AG04450 (cell line): ENCODE measurements at regions not wholly inside any gene's neighbourhood (a gene's known extent, or its start where the extent isn't known, plus 50 kb on each side); places are given as distances from the start of the nearest gene placed in this dataset.

Experiments
- CTCF ChIA-PET: fragments of 300-600, 350-600 bp; formaldehyde crosslinking; extraction: SDS; loops from one replicate; lab custom pipeline; 2022; ENCODE audit warnings: antibody characterized with exemption, inconsistent platforms; lab: Charles Lee
- POLR2A ChIA-PET: fragments of 350-600 bp; formaldehyde crosslinking; extraction: SDS; loops from one replicate; lab custom pipeline; 2021; ENCODE audit warnings: antibody characterized with exemption, inconsistent platforms; lab: Yijun Ruan, JAX
- DNase-seq: peaks from one replicate; pipeline ENCODE4 v3.0.0-alpha.2; 2011; ENCODE audit warnings: low read depth, low spot score
- H3K27ac ChIP-seq: one replicate; pipeline ENCODE4 v1.5.1; 2012; ENCODE audit warnings: low read depth, low read length, control low read depth
- H3K27me3 ChIP-seq: one replicate; pipeline ENCODE4 v1.6.0; 2012; ENCODE audit warnings: low read length; ENCODE audit not compliant: control insufficient read depth, insufficient read depth
- H3K4me3 ChIP-seq: 2 replicates; pipeline ENCODE4 v1.5.1; 2011; ENCODE audit warnings: mild to moderate bottlenecking, low read depth, low read length, control low read depth
- H3K9me3 ChIP-seq: 2 replicates; pipeline ENCODE4 v1.5.1; 2012; ENCODE audit warnings: low read length; ENCODE audit not compliant: control insufficient read depth, insufficient read depth
- CTCF ChIP-seq: IDR thresholded peaks from 2 replicates; pipeline ENCODE4 v1.5.1; 2011; ENCODE audit warnings: low read depth, low read length, control low read depth, inconsistent platforms

- no peak for TF ChIP-seq CTCF
- Histone ChIP-seq H3K27me3 (no peaks in the 10 kb centered on the region), H3K4me3 (no peak overlapping the region), H3K27ac (no peak overlapping the region), H3K9me3 (peaks cover 20% of the 10 kb centered on the region; the same call in 1 of the 2 replicates)
- ChIA-PET CTCF (no interaction called here), POLR2A (no interaction called here)
- DNase-seq: no peak
Measured at GRCh38 chr16:8459085-8459733, 131.1 kb downstream of the TMEM114 start.

- ChIA-PET POLR2A (no interaction called here), CTCF (no interaction called here)
Measured at GRCh38 chr16:8458481-8459046, 131.7 kb downstream of the TMEM114 start.

GRCh38 chr16:8453359-8453758, 137.0 kb downstream of the TMEM114 start:
- no peak for DNase-seq
- Histone ChIP-seq H3K27me3 (no peaks in the 10 kb centered on the region), H3K4me3 (no peak overlapping the region), H3K27ac (no peak overlapping the region), H3K9me3 (peaks cover 9% of the 10 kb centered on the region; the same call in 1 of the 2 replicates)
- POLR2A ChIA-PET: no interaction called here
- TF ChIP-seq CTCF: no peak
- CTCF ChIA-PET: no interaction called here

More at GRCh38 chr16:8458481-8459046, 131.7 kb downstream of the TMEM114 start:
- H3K27ac ChIP-seq: no peak overlapping the region
- H3K4me3 ChIP-seq: no peak overlapping the region
- no peak for DNase-seq
- TF ChIP-seq CTCF: no peak
- H3K9me3 ChIP-seq: peaks cover 14% of the 10 kb centered on the region; the same call in 1 of the 2 replicates
- H3K27me3 ChIP-seq: no peaks in the 10 kb centered on the region

- no peak overlapping the region for H3K27ac ChIP-seq
- no peak overlapping the region for H3K4me3 ChIP-seq
- DNase-seq: no peak
- H3K27me3 ChIP-seq: no peaks in the 10 kb centered on the region
- TF ChIP-seq CTCF: no peak
- peaks cover 7% of the 10 kb centered on the region; the same call in 1 of the 2 replicates for H3K9me3 ChIP-seq
- ChIA-PET POLR2A (no interaction called here), CTCF (no interaction called here)
Measured at GRCh38 chr16:8452941-8453340, 137.4 kb downstream of the TMEM114 start.

GRCh38 chr16:8436931-8437330, 153.4 kb downstream of the TMEM114 start:
- ChIA-PET POLR2A (no interaction called here), CTCF (no interaction called here)
- TF ChIP-seq CTCF: no peak
- no peak overlapping the region for H3K27ac ChIP-seq
- peaks cover 33% of the 10 kb centered on the region for H3K9me3 ChIP-seq
- no peak overlapping the region for H3K4me3 ChIP-seq
- no peak for DNase-seq
- H3K27me3 ChIP-seq: no peaks in the 10 kb centered on the region
